K562 (cell line): ENCODE measurements at regions not wholly inside any gene's neighbourhood (a gene's known extent, or its start where the extent isn't known, plus 50 kb on each side); places are given as distances from the start of the nearest gene placed in this dataset.

Experiments used
- ATF7 ChIP-seq: fragments of 450-650 bp; IDR thresholded peaks from 2 replicates; pipeline ENCODE4 v1.7.1; 2014; ENCODE audit warnings: mild to moderate bottlenecking, moderate library complexity
- EP400 ChIP-seq: fragments of 450-650 bp; IDR thresholded peaks from 2 replicates; pipeline ENCODE4 v1.6.1; 2017; ENCODE audit warnings: antibody characterized with exemption, mild to moderate bottlenecking, moderate library complexity
- TCF7 ChIP-seq: sonication (generic); IDR thresholded peaks from 2 replicates; pipeline ENCODE4 v1.6.1; 2016; ENCODE audit warnings: antibody characterized with exemption, borderline replicate concordance
- ZNF431 ChIP-seq: sonication (generic); formaldehyde crosslinking; IDR thresholded peaks from 2 replicates; pipeline ENCODE4 v1.8.0; 2022; ENCODE audit warnings: mild to moderate bottlenecking, missing genetic modification reagents
- ZNF717 ChIP-seq: fragments of 250-450 bp; sonication (Bioruptor Pico); IDR thresholded peaks from 2 replicates; pipeline ENCODE4 v1.5.0; 2021
- TF ChIP-seq, protein P1 (sequence below), 2 experiments: fragments of 450-650 bp; formaldehyde crosslinking in 1 of 2; IDR thresholded peaks; 2 replicates each; pipeline versions ENCODE4 v1.4.0 to v1.6.1; 2014 to 2020; ENCODE audit warnings: mild to moderate bottlenecking in 2 of 2, borderline replicate concordance in 1 of 2, low read depth in 1 of 2
- TF ChIP-seq, protein P2 (sequence below): fragments of 450-650 bp; IDR thresholded peaks from 2 replicates; pipeline ENCODE4 v1.7.0; 2016; ENCODE audit warnings: borderline replicate concordance

DNA sequence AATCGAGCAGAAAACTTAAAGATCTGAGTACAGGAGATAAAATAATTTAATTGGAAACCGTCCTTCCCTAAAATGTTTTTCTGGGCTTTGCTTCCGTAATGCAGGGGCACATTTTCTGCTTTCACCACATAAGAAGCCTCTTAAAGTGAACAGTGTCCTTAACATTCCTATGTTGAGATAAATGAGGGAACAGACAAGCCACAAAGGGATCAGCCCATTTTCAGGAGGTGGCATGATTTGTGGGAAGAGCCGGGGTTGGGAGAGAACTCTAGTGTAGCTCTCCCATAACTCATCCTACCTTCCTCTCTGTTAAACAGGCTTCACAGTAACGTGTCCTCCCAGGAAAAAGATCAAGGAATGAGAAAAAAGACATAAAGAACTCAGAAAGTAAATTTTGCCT is 56.9 kb upstream of the ACVR1C start (continued):
- TF ChIP-seq, protein P1, sequence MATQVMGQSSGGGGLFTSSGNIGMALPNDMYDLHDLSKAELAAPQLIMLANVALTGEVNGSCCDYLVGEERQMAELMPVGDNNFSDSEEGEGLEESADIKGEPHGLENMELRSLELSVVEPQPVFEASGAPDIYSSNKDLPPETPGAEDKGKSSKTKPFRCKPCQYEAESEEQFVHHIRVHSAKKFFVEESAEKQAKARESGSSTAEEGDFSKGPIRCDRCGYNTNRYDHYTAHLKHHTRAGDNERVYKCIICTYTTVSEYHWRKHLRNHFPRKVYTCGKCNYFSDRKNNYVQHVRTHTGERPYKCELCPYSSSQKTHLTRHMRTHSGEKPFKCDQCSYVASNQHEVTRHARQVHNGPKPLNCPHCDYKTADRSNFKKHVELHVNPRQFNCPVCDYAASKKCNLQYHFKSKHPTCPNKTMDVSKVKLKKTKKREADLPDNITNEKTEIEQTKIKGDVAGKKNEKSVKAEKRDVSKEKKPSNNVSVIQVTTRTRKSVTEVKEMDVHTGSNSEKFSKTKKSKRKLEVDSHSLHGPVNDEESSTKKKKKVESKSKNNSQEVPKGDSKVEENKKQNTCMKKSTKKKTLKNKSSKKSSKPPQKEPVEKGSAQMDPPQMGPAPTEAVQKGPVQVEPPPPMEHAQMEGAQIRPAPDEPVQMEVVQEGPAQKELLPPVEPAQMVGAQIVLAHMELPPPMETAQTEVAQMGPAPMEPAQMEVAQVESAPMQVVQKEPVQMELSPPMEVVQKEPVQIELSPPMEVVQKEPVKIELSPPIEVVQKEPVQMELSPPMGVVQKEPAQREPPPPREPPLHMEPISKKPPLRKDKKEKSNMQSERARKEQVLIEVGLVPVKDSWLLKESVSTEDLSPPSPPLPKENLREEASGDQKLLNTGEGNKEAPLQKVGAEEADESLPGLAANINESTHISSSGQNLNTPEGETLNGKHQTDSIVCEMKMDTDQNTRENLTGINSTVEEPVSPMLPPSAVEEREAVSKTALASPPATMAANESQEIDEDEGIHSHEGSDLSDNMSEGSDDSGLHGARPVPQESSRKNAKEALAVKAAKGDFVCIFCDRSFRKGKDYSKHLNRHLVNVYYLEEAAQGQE (IDR thresholded peaks at IDR 0.05; ENCODE audit: borderline replicate concordance), result no peak
- TF ChIP-seq, protein P1 (CRISPR knock-in tag; IDR thresholded peaks at IDR 0.05; ENCODE audit: low read depth), result no peak
- TF ChIP-seq, protein P2, sequence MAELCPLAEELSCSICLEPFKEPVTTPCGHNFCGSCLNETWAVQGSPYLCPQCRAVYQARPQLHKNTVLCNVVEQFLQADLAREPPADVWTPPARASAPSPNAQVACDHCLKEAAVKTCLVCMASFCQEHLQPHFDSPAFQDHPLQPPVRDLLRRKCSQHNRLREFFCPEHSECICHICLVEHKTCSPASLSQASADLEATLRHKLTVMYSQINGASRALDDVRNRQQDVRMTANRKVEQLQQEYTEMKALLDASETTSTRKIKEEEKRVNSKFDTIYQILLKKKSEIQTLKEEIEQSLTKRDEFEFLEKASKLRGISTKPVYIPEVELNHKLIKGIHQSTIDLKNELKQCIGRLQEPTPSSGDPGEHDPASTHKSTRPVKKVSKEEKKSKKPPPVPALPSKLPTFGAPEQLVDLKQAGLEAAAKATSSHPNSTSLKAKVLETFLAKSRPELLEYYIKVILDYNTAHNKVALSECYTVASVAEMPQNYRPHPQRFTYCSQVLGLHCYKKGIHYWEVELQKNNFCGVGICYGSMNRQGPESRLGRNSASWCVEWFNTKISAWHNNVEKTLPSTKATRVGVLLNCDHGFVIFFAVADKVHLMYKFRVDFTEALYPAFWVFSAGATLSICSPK, result no peak
- no peak for TF ChIP-seq TCF7
- TF ChIP-seq ZNF431 (CRISPR knock-in tag), result no peak
- TF ChIP-seq ATF7, result no peak
- no peak for TF ChIP-seq ZNF717 (CRISPR knock-in tag)
- no peak for TF ChIP-seq EP400
